ENCODE measurements at regions not wholly inside any gene's neighbourhood (a gene's known extent, or its start where the extent isn't known, plus 50 kb on each side); places are given as distances from the start of the nearest gene placed in this dataset.

DNA sequence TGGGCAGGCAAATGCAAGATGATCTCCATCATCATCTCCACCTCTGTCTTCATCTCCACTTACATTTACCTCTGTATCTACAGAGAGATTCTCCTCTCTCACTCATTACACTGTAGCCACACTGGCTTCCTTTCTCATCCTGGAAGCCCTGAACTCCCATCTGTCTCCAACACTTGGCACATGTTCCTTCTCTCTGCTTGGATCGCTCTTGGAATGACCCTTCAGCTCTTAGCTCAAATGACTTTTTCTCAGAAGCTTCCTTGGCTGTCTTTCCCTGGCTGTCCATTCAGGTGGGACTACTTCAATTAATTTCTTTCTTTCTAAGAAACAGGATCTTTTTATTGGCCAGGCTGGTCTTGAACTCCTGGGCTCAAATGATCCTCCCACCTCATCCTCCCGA is 120.0 kb upstream of the KLF4 start:
- TF ChIP-seq EZH2 (IDR thresholded peaks at IDR 0.05; ENCODE audit: low read length) = no peak
- no peak for TF ChIP-seq CTCF (optimal IDR thresholded peaks at IDR 0.05 in 1 of 3, IDR thresholded peaks at IDR 0.05 in 1 of 3, conservative IDR thresholded peaks at IDR 0.05 in 1 of 3; ENCODE audit: extremely low read depth in 1 of 3, insufficient read depth in 2 of 3, low read length in 3 of 3)

Measured in keratinocyte (primary cell).